ENCODE measurements at regions not wholly inside any gene's neighbourhood (a gene's known extent, or its start where the extent isn't known, plus 50 kb on each side); places are given as distances from the start of the nearest gene placed in this dataset.

DNA sequence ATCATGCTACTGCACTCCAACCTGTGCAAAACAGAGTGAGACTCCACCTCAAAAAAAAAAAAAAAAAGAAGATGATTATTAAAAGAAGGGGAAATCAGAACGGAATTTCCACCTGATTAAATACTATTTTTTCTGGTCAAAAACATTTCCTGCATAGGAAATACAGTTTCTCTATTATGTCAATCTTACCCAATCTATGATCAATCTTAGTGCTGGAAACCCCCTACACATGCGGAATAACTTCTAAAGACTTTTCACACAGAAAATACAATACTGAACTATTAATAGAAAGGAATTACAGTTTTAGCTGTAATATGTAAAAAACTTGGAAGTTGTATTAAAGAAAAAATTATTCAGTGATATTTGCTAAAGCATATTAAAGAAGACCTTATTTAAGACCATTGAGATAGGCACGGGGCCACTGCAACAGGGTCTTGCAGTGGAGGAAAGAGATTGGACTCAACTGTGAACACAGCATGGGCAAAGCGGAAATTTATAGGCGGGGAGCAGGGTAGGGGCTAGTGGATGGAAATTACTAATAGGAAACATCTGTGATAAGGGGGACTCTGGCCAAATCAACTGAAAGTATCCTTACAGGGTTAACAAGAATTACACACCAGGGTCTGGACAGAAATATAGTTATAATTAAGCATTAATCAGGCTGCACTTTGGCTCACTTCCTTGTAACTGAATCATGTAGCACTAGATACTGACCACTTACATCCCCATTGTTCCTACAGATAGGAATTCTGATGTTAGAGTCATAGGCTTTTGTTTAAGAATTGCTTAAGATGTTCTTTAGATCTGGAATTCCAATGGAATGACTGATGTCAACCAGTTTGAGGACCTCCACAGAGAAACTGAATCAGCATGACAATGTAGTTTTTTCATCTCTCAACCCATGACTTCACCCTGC lies 411.5 kb upstream of the DDI1 start:
- DNase-seq: no peak

DNA sequence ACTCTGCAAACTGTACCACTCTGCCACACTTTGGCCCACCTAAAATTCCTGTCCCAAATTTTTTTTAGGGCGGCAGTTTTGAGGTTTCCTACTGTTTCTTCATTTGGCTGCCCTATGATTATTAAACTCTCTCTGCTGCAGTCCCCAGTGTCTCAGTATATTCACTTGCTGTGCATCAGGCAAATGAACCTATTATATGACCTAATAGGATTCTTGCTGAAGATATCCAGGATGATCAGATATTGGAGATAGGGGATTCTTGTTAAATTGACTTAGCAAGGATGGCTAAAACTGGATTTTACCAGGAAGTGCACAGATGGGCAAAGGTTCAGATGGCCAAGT lies 410.8 kb upstream of the DDI1 start:
- no peak for DNase-seq

- no peak for DNase-seq
These were observed 408.3 kb upstream of the DDI1 start for GRCh38 chr11:103628121-103628520.

GRCh38 chr11:103631841-103632240 lies 404.6 kb upstream of the DDI1 start:
- no peak for DNase-seq

- DNase-seq: no peak
These were observed 403.2 kb upstream of the DDI1 start for GRCh38 chr11:103633068-103633788.

GRCh38 chr11:103633819-103634590 lies 402.4 kb upstream of the DDI1 start:
- no peak for DNase-seq

GRCh38 chr11:103636232-103636631 lies 400.2 kb upstream of the DDI1 start:
- DNase-seq: no peak

DNA sequence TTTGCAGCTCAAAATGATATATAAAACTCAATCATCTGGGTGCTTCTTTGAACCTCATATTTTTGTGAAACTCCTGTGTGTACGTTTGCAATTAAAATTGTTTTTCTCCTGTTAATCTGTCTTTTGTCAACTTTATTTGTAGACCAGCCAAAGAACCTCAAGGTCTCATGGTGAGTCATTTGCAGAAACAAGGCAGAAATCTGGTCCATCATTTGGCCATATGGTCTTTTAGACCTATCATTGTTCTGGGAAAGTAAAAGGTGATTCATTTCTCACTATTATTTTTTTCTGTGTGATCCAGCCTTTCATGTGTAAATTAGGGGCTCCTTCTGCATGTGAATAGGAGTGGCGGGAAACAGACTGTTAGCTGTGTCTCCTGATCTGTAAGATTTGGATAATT lies 399.1 kb upstream of the DDI1 start:
- DNase-seq: no peak

GRCh38 chr11:103637831-103638230 lies 398.6 kb upstream of the DDI1 start:
- DNase-seq: no peak

DNA sequence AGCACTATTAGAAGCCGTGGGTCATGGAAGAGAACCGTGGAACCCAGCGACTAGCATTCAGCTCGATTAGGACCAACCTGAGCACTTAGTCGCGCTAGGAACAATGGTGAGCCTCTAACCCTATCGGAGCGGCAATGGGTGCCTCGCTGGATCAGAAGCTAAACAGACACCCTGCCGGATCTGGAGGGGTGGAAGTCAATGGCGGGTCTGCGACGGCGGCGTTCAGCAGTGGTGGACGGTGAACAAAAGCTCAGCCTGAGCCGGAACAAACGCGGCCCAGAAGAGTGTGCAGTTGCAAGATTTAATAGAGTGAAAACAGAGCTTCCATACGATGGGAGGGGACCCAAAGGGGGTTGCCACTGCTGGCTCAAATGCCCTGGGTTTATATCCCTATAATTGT lies 391.8 kb upstream of the DDI1 start:
- DNase-seq: no peak

DNA sequence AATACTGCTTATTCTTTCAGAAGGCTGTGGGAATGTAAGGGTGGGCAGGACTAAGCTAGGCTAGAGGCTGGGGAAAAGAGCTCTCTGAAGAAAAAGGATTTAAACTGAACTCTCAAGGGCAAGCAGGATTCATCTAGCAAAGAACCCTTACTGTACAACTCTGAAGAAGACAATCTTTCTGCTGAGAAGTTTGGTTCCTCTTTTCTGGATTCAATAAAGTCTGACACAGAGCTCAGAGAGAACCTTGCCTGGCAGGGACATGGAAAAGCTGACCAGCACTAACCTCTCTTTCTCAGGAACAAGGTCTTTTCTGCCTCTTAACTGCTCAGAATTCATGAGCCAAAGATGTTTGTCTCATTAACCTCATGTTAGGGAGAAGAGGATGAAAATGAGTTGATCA lies 388.4 kb upstream of the DDI1 start:
- no peak for DNase-seq

DNA sequence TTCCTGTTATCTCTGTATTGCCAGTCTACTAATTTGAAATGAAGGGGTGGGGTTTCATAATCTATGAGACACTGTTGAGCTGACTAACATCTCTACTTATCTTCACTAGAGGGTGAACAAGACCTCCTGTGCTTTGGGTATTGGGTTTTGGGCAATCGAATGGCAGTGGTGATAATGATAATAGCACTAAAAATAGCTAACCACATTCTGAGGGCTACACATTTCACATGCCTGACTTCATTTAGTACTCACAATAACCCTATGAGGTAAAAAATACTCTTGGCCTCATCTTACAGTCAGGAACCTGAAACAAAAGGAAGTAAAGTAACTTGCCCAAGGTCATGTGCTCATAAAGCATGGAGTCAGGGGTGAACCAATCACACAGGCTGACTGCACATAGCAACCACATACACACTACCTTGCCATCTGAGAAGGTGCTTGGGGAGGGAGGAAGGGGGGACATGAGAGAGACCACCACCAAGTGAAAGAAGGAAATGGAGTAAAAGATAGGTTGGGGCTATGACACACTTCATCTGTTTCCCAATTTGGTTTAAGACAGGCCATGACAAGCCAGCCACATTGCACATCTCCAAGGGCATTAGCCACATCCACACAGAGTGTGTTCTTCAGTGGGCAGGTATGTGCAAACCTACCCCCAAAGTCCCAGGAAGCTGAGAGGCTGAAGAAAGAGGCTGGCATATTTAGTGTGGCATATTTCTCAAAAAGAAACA lies 387.6 kb upstream of the DDI1 start:
- DNase-seq: no peak

DNA sequence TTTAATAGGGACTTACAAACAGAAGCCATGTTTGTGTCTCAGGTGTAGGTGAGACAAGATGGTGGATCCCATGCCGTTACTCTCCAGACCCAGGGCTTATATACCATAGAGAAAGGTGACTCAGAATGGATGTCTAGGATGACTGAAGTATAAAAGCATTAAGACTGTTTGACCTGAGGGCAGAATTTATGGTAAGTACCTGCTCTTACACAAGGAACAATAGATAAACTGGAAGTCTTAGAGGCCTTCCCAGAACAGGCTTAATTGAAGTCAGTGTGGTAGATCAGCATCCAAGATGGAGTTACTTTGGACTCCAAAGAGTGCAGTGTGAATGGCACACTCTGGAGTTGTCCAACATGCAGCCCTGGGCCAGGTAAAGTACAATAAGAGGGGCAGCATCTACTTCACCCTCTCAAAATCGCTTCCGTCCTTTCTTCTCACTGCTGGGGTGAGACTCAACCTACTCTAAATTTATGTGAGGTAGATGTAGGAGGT lies 387.0 kb upstream of the DDI1 start:
- no peak for DNase-seq

DNA sequence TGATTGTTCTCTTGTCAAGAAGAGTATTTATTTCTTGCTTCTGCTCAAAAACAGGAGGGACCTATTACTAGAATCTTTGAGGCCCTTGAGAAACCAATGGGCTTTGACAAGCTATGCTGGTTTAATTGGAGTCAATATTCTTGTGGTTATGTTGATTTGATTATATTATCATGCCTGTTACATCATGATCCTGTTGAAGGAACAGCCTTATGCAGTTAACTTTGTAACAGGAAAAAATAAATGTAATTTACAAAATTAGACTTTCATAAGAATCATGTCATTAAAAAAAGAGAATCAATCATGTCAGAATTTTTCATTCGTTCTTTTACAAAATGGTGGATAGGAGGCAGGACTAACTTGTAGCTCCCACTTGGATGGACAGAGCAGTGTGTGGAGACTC lies 386.1 kb upstream of the DDI1 start:
- DNase-seq: no peak

DNA sequence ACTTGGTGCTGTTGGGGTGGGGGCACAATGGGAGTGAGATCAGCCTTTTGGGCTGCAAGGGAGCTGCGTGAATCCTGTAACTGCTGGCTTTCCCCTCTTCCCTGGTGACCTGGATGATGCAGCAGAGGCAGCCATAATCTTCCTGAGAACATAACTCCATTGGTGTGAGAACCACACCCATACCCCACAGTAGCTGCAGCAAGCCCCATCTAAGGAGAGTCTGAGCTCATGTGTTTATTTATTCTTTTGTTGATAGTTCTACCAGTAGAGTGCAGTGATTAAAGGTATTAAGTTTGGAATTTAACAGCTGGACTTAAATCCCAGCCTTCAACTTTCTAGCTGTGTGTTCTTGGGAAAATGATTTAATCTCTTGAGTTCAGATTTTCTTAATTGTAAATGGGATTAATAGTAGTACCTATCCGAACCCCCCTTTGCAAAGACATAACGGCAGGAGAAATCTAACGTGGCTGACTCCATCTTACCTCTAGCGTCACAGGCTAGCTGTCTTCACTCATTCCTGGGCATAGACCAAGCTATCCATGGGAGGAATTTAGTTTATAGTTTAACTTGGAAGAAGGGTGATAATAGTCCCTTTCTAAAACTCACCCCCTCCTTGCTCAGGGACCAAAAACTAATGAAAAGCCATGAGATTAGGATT lies 385.0 kb upstream of the DDI1 start:
- no peak for DNase-seq

GRCh38 chr11:103652013-103652412 lies 384.4 kb upstream of the DDI1 start:
- no peak for DNase-seq

- DNase-seq: no peak
These were observed 380.1 kb upstream of the DDI1 start for GRCh38 chr11:103656382-103656781.

DNA sequence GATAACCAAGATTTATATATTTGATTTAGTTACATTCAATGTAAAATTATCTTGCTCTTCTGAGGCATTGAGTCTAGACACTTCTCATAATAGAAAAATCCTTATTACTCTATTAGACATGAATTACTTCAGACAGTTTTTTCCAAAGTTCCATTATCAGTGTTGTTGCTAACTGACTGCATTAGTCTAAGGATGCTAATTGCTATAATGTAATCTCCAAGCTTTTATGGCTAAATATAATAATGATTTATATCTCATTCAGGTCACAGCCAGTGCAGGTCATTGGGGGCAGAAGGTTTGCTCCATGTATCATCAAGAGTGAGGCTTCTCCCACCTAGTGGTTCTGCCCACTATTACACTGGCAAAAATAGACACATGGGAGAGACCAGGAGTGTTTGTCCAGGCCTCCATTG lies 377.2 kb upstream of the DDI1 start:
- no peak for DNase-seq

- DNase-seq: no peak
These were observed 376.7 kb upstream of the DDI1 start for GRCh38 chr11:103659743-103660142.

GRCh38 chr11:103661185-103661584 lies 375.3 kb upstream of the DDI1 start:
- no peak for DNase-seq

- DNase-seq: no peak
These were observed 374.4 kb upstream of the DDI1 start for GRCh38 chr11:103661991-103662390.

DNA sequence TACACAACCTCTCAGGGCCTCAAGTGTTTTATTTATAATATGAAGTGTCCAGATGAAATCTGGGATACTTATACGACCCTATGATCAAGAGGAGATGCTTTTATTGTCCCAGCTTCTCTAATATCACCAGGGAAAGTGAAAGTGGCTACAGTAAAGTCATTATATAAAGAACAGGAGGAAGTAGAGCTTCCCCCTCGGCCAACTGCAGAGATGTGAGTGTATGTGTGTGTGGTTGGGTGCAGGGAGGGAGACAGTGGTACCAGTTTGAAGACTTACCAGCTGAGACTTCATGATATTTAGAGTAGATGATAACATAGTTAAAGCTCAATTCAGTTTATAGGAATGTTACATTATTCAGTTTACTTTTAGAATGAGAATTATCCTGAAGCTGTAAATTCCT lies 373.6 kb upstream of the DDI1 start:
- no peak for DNase-seq
